ENCODE measurements at regions not wholly inside any gene's neighbourhood (a gene's known extent, or its start where the extent isn't known, plus 50 kb on each side); places are given as distances from the start of the nearest gene placed in this dataset.

DNA sequence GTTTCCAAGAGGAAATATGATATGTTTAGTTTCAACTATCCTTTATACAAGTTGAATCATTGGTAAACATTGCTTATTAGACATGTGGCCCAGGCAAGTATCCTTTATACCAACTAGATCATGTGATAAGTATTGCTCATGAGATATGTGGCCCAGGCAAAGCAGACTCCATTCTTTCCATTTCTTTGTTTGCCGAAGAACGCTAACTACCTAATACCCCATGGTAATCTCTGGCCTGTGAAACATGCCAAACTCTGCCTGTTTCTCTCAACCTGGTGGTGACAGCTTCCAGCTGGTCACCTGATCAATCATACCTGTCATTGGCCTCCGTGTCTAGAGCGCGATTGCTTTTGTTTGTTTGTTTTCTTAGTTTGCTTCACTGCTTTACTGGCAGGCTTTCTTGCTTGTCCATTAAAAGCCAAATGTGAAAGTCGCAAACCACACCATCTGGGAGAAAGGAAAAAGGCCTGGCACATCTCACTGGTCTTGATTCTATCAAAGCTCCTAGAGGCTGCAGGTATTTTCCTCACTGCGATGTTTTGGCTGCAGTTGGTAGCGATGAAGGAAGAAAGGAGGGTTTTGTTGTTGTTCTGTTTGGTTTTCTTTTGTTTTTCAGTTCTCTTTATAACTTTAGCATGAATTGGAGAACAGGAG is 686.2 kb downstream of the KCNJ2 start:
- no peak for TF ChIP-seq ZNF274 (IDR thresholded peaks at IDR 0.05; ENCODE audit: low read depth, low read length)
- H3K4me3 ChIP-seq (ENCODE audit: low read length) = no peak overlapping the region

DNA sequence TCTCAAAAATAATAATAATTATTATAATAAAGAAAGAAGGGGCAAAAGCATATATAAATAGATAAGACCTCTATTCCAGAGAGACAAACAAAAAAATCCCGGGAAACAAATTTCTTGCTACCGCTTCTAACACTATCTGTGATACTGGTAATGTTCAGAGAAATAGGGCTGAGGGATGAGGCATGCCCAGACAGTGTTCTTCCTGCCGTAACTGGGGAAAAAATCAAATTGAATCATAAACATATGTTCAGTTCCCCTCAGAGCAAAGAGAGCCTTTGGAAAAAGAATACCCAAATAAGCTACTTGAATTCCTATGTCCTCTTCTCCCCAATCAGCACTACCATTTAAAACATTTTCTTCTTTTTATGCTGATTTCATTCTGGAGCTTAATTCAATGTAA is 688.0 kb downstream of the KCNJ2 start:
- H3K4me3 ChIP-seq (ENCODE audit: low read length) = no peak overlapping the region
- TF ChIP-seq ZNF274 (IDR thresholded peaks at IDR 0.05; ENCODE audit: low read depth, low read length) = no peak

DNA sequence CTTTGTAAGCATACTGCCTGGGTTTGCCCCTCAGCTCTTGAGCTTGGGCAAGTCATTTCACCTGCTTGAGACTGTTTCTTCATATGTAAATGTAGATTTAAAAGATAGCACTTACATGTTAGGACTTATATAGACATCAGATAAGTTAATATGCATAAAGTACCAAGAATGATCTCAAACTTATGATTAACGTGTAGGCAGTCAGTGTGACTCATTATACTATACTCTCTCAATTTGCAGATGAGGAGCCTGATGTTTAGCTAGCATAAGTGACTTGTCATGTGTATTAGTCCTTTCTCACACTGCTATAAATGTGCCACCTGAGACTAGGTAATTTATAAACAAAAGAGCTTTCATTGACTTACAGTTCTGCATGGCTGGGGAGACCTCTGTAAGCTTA is 690.5 kb downstream of the KCNJ2 start:
- H3K4me3 ChIP-seq (ENCODE audit: low read length) = no peak overlapping the region
- no peak for TF ChIP-seq ZNF274 (IDR thresholded peaks at IDR 0.05; ENCODE audit: low read depth, low read length)

DNA sequence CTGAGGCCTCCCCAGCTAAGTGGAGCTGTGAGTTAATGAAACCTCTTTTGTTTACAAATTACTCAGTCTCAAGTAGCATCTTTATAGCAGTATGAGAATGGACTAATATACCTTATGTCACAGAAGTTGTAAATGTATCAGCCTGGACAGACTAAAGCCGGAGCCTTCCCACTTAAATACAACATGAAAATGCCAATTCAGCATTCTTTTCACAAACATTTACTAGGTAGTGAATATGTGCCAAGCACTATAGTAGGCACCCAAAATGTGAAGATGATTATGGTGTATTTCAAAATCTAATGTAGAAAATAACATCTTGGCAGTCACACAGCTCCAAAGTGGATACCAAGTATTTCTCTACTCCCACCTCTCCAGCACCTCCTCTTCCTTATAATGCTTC is 693.0 kb downstream of the KCNJ2 start:
- no peak for TF ChIP-seq ZNF274 (IDR thresholded peaks at IDR 0.05; ENCODE audit: low read depth, low read length)
- H3K4me3 ChIP-seq (ENCODE audit: low read length) = no peak overlapping the region

DNA sequence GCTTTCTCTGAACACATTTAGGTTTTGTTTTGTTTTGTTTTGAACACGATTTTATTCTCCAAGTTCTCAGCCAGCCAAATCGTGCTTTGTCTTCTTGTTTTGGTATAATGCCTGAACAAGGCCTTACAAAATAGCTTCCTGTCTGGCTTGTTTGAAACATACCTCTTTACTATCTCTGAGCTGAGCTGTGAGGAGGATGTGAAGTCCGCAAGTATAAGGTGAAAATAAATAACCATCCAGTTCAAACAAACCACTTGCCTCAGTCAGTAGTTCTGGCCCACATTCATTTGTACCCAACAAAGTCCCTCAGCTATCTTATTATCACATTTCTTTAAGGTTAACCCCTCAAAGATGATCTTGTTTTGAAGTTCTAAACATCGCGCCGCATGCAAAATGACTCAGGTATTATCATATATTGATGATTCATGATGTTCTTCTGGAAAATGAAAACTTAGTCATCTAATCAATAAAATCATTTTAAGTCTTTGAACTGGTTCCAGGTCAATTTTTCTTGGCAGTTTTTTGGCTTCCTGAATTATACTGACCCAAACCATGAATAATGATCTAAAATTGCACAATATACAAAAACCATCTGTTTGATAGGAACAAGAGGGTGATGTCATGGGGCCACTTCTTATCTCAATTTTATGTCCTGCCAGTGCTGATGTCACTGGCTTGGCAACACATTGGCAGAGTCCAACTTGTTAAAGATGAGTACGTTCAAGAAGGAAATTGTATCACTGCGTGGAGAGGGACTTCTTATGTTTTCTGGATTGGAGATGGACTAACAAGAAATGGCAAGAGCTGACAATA is 694.3 kb downstream of the KCNJ2 start:
- no peak overlapping the region for H3K4me3 ChIP-seq (ENCODE audit: low read length)
- TF ChIP-seq ZNF274 (IDR thresholded peaks at IDR 0.05; ENCODE audit: low read depth, low read length) = no peak

DNA sequence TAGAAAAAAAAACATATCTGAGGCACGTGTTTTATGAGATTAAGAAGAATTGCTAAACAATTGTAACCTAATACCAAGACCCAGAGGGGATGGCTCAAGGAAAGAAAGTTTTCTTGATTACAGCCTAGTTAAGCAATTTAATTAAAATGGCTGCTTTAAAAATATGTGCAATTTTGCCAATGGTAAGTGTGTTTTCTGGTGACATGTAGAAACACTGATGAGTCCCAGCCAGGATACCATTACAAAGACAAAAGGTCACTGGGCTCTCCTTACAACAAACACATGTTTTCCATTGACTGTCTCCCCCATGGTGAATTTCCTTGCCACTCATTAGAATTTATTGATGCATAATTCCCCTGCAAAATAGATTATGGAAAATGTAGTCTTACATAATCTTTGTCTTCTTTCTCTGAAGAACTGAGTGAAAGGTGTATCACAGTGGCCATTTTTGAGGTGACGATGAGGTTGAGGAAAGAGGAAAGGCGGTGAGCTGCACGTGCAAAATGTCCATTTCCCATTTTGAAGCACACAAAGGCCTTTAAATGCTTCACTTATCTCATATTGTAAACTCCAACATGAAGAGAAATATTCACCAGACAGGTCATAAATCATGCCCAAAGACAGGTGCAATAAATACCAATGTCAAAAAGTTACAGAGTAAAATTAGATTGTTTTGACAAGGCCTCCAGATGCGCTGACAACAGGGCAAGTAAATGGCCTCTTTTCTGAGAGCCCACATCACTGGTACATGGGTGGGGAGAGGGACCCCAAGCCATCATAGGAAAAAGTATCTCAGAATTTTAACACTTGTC is 696.9 kb downstream of the KCNJ2 start:
- no peak overlapping the region for H3K4me3 ChIP-seq (ENCODE audit: low read length)
- no peak for TF ChIP-seq ZNF274 (IDR thresholded peaks at IDR 0.05; ENCODE audit: low read depth, low read length)

DNA sequence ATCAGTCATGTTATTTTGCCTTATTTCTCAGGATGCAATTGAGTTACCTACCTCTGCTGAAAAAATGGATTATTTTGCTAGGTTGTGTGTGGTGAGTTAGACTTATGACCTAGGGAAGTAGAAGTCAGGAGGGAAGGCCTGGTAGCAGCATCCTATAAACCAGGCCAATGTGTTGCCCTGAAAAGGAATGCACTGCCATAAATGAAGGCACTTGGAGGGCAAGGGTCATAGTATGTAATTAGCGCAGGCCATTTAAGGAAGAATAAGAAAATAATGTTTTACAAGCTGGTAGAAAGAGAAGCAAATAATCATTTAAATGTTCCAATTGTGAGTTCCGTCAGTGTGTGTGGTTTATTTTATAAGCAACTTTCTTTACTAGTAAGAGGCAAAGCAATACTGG is 698.8 kb downstream of the KCNJ2 start:
- no peak overlapping the region for H3K4me3 ChIP-seq (ENCODE audit: low read length)
- TF ChIP-seq ZNF274 (IDR thresholded peaks at IDR 0.05; ENCODE audit: low read depth, low read length) = no peak

DNA sequence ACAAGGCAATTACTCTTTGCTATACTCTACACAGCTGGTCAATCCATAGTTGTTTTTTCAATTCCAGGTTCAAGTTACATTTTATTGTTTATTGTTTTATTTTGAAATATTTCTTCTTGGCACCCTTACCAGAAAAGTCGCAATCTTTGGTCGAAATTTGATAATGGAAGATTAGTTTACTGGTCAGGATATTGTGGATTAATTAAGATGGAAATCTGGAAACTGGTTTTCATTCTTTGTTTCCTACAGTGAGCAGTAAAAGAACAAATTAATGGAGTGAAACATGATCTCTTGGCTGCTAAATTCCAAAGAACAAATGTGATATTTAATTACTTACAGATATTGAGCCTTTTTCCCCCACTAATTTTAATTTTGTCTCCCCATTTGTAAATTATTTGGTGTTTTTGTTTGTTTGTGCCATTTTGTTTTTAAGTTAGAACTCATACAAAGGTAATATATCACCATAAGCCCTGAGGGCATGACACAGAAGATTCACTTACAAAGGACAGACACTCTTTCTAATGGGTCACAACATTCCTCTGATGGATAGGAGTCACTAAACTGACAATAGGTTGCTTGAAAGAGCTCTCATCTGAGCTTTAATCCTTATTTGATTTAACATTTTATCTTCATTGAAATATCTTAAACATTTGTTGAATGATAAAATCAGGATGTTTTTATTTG is 700.2 kb downstream of the KCNJ2 start:
- no peak overlapping the region for H3K4me3 ChIP-seq (ENCODE audit: low read length)
- no peak for TF ChIP-seq ZNF274 (IDR thresholded peaks at IDR 0.05; ENCODE audit: low read depth, low read length)

DNA sequence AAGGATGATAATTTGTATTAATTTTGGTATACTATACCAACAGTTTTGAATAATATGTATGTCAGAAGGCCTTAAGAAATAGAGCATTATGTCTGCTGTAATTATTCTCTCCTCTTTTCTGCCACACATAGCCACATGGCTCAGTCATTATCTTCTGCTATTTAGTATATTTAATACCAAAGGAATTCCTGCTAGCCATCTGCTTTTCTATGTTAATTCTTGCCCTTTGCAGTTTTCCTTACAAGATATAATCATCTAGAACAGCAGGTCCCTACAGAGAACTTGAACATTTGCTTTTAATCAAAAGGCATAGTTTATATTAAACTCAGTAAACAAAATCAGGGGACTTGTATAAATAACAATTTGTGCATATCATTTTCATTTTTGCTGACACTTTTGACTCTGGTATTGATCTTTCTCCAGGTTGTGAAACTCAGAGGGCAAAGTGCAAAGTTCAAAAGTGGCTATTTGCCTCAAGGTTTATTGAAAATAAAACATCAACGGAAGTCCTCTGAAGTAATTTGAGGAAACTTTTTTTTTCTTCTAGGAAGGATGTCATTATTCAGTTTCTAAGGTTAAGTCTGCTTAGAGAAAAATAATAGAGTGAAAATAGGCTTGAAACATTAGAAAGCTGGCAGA is 702.0 kb downstream of the KCNJ2 start:
- no peak overlapping the region for H3K4me3 ChIP-seq (ENCODE audit: low read length)
- TF ChIP-seq ZNF274 (IDR thresholded peaks at IDR 0.05; ENCODE audit: low read depth, low read length) = no peak

DNA sequence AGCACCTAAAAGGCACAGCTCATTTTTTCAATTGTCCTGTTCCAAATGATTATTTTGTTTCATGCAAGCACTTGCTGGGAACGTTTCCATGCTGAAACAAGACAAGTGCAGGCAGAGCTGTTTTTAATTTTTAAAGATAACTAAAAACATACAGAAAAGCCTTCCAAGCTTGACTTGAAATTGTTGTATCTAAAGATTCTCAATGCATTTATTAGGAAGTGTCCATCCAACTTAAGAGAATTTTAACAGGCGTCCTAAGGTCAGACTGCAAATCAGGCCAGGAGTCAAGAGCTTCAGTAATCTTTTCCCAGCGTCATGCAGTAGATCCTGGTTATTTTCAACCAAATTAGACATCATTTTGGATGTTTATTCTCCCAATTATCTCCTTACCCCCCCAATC is 702.8 kb downstream of the KCNJ2 start:
- H3K4me3 ChIP-seq (ENCODE audit: low read length) = no peak overlapping the region
- TF ChIP-seq ZNF274 (IDR thresholded peaks at IDR 0.05; ENCODE audit: low read depth, low read length) = no peak

DNA sequence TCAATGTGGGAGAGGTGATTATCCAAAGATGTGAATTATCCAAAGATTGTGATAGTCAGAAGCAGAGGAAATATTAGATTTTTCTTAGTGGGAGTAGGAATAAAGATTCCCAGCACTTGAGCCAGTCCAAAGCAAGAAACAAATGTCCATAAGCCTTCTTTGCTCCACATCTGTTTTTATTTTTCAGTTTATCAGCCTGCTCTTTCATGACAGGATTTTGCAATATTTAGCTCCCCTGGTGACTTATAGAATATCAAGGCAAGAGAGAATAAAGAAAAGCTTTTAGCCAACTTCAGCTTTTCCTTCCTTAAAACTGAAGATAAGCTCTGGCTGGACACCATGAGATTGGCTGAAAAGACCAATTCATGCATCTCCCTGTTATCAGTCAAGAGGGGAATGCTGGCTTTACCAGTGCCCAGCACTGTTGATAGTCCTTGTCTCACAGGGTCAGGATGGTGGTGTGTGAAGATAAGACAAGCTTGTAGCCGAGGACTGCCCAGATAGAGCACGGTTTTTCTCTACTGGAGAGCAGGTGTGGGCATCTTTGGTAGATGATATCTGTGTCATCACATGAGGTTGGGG is 706.5 kb downstream of the KCNJ2 start:
- no peak overlapping the region for H3K4me3 ChIP-seq (ENCODE audit: low read length)
- no peak for TF ChIP-seq ZNF274 (IDR thresholded peaks at IDR 0.05; ENCODE audit: low read depth, low read length)

DNA sequence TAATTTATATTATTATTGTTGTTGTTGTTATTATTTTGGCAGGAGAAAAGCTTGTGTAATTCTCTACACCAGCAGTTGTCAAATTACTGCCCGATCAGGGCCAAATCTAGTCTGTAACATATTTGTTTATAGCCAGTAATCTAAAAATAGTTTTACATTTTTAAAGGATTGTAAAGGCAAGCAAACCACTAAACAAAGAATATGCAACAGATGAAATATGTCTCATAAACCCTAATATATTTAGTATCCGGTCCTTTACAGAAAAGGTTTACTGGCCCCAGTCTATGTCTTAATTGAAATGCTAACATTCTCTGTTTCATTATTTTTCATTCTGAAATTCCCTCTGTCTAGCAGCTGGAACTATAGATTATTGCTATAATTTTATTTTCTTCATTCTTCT is 709.5 kb downstream of the KCNJ2 start:
- no peak overlapping the region for H3K4me3 ChIP-seq (ENCODE audit: low read length)
- TF ChIP-seq ZNF274 (IDR thresholded peaks at IDR 0.05; ENCODE audit: low read depth, low read length) = no peak

DNA sequence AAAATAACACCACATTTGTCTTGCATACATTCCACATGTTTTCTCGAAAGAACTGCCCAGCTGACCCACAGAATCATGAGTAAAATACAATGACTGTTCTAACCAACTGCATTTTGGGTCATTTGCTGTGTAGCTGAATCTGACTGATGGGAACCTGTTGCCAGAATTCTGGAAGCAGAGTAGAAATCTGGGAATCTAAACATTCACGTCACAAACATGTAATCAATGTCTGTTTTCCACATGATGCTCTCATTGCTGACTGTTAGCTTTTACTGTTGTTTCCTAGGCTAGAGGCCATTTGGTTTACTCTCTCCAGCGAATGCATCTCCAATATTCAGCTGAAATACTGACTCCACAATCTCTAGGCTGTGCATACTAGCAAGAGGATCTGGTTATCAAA is 710.1 kb downstream of the KCNJ2 start:
- H3K4me3 ChIP-seq (ENCODE audit: low read length) = no peak overlapping the region
- TF ChIP-seq ZNF274 (IDR thresholded peaks at IDR 0.05; ENCODE audit: low read depth, low read length) = no peak

All from GM08714 (cell line).